ENCODE measurements at regions not wholly inside any gene's neighbourhood (a gene's known extent, or its start where the extent isn't known, plus 50 kb on each side); places are given as distances from the start of the nearest gene placed in this dataset.

DNA sequence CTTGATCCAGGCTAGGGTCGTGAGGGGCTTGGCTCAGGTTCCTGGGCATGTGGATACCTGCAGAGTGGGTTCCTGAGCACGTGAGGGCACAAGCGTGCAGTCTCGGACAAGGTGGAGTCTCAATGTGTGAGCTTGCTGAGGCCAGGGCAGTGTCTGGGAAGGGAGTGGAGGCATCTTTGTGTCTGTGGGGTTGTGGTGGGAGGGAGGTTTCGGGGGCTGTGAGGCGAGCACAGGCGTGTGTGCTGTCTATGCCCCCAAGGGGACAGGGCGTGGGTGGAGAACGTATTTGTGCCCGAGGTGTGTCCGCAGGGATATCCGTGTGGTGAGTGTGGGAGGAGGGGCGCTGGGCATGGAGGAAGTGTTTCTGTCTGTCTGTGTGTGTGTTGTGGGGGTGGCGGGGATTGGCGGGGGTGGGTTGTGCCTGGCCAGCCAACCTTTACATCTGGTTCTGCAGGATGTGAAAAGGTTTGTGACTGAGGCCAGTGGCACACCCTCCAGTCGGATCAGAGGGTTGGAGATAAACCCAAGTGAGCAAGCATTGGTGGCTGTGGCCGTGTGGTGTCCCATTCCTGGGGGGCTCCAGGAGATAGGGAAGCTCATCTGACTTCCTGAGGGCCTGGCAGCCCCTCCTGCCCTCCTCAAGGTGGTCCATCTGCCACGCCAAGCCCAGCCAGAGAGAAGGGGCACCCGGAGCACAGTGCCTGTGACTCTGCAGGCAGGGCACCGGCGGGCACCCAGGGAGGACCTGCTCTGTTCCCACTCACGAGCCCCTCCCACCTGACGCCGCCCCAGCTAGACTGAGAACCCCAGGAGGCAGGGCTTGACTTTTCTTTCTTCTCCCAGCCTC, 57.1 kb downstream of the ZFP36L2 start:
- no TSS peak for BruUV-seq (replicated peaks)
- no peaks in the 10 kb centered on the region for H3K9me2 ChIP-seq (ENCODE audit: insufficient read depth)
- no peak for DNase-seq (ENCODE audit: low read depth, low spot score)
- peak overlapping the region; percentile 52 for H3K4me2 ChIP-seq (ENCODE audit: low read length)
- no peak overlapping the region for H3K4me3 ChIP-seq (replicated peaks in 1 of 2; ENCODE audit: low read depth in 1 of 2, low read length in 2 of 2)
- ATAC-seq, result peak; percentile 53
- peaks cover 13 to 22% of the 10 kb centered on the region in 2 experiments for H3K4me1 ChIP-seq (ENCODE audit: control insufficient read depth in 1 of 2, insufficient read depth in 2 of 2, low read length in 2 of 2)
- H3K79me2 ChIP-seq (ENCODE audit: insufficient read depth, low read length), result no peaks in the 10 kb centered on the region
- H3K9me3 ChIP-seq (ENCODE audit: control insufficient read depth in 1 of 2, insufficient read depth in 1 of 2, low read depth in 1 of 2, low read length in 2 of 2), result no peaks in the 10 kb centered on the region
- peak overlapping the region; percentile 41; the same call in 1 of the 2 replicates for H3K27ac ChIP-seq (ENCODE audit: low read depth, low read length)
- H4K20me1 ChIP-seq (ENCODE audit: insufficient read depth), result no peaks in the 10 kb centered on the region
- RAD21 ChIA-PET (ENCODE audit: low non-redundant PET in 1 of 2, low total read pairs in 2 of 2, uncharacterized antibody in 2 of 2, unreplicated experiment in 2 of 2), result interaction anchor here (0.5 to 1.0 kb wide), 4 partner anchors 9 to 633 kb away, joined by 3 to 4 read pairs (median 4); no protein-coding TSS in a partner anchor
- peak overlapping the region; percentile 23 for H3K9ac ChIP-seq (ENCODE audit: low read length)
- no peak for TF ChIP-seq CBX3 (IDR thresholded peaks at IDR 0.05; ENCODE audit: low read depth)
- peak; percentile 75 for TF ChIP-seq EGR1 (IDR thresholded peaks at IDR 0.05; ENCODE audit: low read depth)
- no peak for TF ChIP-seq EZH2 (IDR thresholded peaks at IDR 0.05)
- peak; percentile 33; the same call in 1 of the 2 replicates for TF ChIP-seq RAD21 (IDR thresholded peaks at IDR 0.05; ENCODE audit: low read depth)
- TF ChIP-seq, protein P1, sequence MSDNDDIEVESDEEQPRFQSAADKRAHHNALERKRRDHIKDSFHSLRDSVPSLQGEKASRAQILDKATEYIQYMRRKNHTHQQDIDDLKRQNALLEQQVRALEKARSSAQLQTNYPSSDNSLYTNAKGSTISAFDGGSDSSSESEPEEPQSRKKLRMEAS (IDR thresholded peaks at IDR 0.05), result peak; percentile 51; the same call in 1 of the 2 replicates
- CTCF ChIA-PET, result interaction anchor here (0.5 to 2.8 kb wide), 9 partner anchors 8 to 372 kb away, joined by 3 to 23 read pairs (median 5); partner anchors contain the start of gene ZFP36L2
- peak overlapping the region; percentile 68 for H2AFZ ChIP-seq (ENCODE audit: low read depth, low read length, poor library complexity, severe bottlenecking)
- intact Hi-C loops (cut with micrococcal nuclease), result no loop called here
- H3K36me3 ChIP-seq (ENCODE audit: control insufficient read depth in 1 of 2, insufficient read depth in 2 of 2, low read length in 2 of 2), result no peaks in the 10 kb centered on the region
- no peaks in the 10 kb centered on the region for H3K27me3 ChIP-seq (ENCODE audit: insufficient read depth, low read length)
- POLR2A ChIA-PET, result interaction anchor here (0.9 to 3.6 kb wide), 3 partner anchors 10 to 53 kb away, joined by 3 to 23 read pairs (median 5); no protein-coding TSS in a partner anchor

DNA sequence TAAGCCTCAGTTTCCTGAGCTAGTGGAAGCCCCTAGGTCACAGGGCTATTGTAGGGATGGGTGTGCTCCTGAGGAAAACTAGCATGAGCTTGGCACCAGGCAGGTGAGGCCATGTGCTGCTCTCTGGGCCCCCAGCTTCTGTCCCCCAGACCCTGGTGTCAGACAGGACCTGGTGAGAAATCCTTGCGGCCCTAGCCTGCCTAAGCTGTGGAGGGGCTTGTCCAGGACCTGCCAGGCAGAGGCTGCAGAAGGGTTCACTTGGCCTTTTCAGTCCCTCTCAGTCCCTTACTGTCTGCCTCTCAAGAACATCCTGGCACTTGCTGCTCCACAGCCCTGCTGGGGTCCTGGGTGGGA, 58.4 kb downstream of the ZFP36L2 start:
- no peak overlapping the region for H3K27ac ChIP-seq (ENCODE audit: low read depth, low read length)
- intact Hi-C loops (cut with micrococcal nuclease), result no loop called here
- H3K9me2 ChIP-seq (ENCODE audit: insufficient read depth), result no peaks in the 10 kb centered on the region
- no peaks in the 10 kb centered on the region for H3K79me2 ChIP-seq (ENCODE audit: insufficient read depth, low read length)
- ChIA-PET POLR2A (interaction anchor here (1.6 to 3.6 kb wide), 2 partner anchors 11 to 54 kb away, joined by 5 to 23 read pairs; no protein-coding TSS in a partner anchor), RAD21 (ENCODE audit: low non-redundant PET in 1 of 2, low total read pairs in 2 of 2, uncharacterized antibody in 2 of 2, unreplicated experiment in 2 of 2) (no interaction called here), CTCF (no interaction called here)
- H3K4me1 ChIP-seq (ENCODE audit: control insufficient read depth in 1 of 2, insufficient read depth in 2 of 2, low read length in 2 of 2), result peaks cover 18 to 27% of the 10 kb centered on the region in 2 experiments
- no peak overlapping the region for H3K4me3 ChIP-seq (replicated peaks in 1 of 2; ENCODE audit: low read depth in 1 of 2, low read length in 2 of 2)
- no peaks in the 10 kb centered on the region for H4K20me1 ChIP-seq (ENCODE audit: insufficient read depth)
- peak overlapping the region; percentile 52; the same call in 1 of the 2 replicates for H3K4me2 ChIP-seq (ENCODE audit: low read length)
- H3K9ac ChIP-seq (ENCODE audit: low read length), result no peak overlapping the region
- BruUV-seq (replicated peaks), result no TSS peak
- no peaks in the 10 kb centered on the region for H3K9me3 ChIP-seq (ENCODE audit: control insufficient read depth in 1 of 2, insufficient read depth in 1 of 2, low read depth in 1 of 2, low read length in 2 of 2)
- no peaks in the 10 kb centered on the region for H3K36me3 ChIP-seq (ENCODE audit: control insufficient read depth in 1 of 2, insufficient read depth in 2 of 2, low read length in 2 of 2)
- ATAC-seq (no peak), DNase-seq (ENCODE audit: low read depth, low spot score) (no peak)
- no peaks in the 10 kb centered on the region for H3K27me3 ChIP-seq (ENCODE audit: insufficient read depth, low read length)
- H2AFZ ChIP-seq (ENCODE audit: low read depth, low read length, poor library complexity, severe bottlenecking), result no peak overlapping the region
- TF ChIP-seq, protein P2, sequence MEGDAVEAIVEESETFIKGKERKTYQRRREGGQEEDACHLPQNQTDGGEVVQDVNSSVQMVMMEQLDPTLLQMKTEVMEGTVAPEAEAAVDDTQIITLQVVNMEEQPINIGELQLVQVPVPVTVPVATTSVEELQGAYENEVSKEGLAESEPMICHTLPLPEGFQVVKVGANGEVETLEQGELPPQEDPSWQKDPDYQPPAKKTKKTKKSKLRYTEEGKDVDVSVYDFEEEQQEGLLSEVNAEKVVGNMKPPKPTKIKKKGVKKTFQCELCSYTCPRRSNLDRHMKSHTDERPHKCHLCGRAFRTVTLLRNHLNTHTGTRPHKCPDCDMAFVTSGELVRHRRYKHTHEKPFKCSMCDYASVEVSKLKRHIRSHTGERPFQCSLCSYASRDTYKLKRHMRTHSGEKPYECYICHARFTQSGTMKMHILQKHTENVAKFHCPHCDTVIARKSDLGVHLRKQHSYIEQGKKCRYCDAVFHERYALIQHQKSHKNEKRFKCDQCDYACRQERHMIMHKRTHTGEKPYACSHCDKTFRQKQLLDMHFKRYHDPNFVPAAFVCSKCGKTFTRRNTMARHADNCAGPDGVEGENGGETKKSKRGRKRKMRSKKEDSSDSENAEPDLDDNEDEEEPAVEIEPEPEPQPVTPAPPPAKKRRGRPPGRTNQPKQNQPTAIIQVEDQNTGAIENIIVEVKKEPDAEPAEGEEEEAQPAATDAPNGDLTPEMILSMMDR (IDR thresholded peaks at IDR 0.05 in 2 of 3, conservative IDR thresholded peaks at IDR 0.05 in 1 of 3; ENCODE audit: borderline replicate concordance in 1 of 3, insufficient read depth in 1 of 3, low read depth in 2 of 3, low read length in 2 of 3), result no peak
- TF ChIP-seq POLR2AphosphoS5 (IDR thresholded peaks at IDR 0.05; ENCODE audit: low read depth, low read length) (no peak), CEBPB (IDR thresholded peaks at IDR 0.05; ENCODE audit: low read depth) (no peak), CBX3 (IDR thresholded peaks at IDR 0.05; ENCODE audit: low read depth) (no peak), TCF7L2 (IDR thresholded peaks at IDR 0.05; ENCODE audit: borderline replicate concordance, extremely low read depth, insufficient read depth, insufficient read length) (no peak), SRF (IDR thresholded peaks at IDR 0.05; ENCODE audit: low read depth) (no peak), SP1 (IDR thresholded peaks at IDR 0.05; ENCODE audit: low read depth) (no peak), EGR1 (IDR thresholded peaks at IDR 0.05; ENCODE audit: low read depth) (no peak), POLR2A (IDR thresholded peaks at IDR 0.05; ENCODE audit: borderline replicate concordance, extremely low read depth, insufficient read depth, insufficient read length) (no peak)
- TF ChIP-seq, protein P3, sequence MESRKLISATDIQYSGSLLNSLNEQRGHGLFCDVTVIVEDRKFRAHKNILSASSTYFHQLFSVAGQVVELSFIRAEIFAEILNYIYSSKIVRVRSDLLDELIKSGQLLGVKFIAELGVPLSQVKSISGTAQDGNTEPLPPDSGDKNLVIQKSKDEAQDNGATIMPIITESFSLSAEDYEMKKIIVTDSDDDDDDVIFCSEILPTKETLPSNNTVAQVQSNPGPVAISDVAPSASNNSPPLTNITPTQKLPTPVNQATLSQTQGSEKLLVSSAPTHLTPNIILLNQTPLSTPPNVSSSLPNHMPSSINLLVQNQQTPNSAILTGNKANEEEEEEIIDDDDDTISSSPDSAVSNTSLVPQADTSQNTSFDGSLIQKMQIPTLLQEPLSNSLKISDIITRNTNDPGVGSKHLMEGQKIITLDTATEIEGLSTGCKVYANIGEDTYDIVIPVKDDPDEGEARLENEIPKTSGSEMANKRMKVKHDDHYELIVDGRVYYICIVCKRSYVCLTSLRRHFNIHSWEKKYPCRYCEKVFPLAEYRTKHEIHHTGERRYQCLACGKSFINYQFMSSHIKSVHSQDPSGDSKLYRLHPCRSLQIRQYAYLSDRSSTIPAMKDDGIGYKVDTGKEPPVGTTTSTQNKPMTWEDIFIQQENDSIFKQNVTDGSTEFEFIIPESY (IDR thresholded peaks at IDR 0.05; ENCODE audit: extremely low read depth, insufficient replicate concordance, low read length), result no peak
- TF ChIP-seq, protein P4, sequence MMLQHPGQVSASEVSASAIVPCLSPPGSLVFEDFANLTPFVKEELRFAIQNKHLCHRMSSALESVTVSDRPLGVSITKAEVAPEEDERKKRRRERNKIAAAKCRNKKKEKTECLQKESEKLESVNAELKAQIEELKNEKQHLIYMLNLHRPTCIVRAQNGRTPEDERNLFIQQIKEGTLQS (IDR thresholded peaks at IDR 0.05), result no peak
